ENCODE measurements at regions not wholly inside any gene's neighbourhood (a gene's known extent, or its start where the extent isn't known, plus 50 kb on each side); places are given as distances from the start of the nearest gene placed in this dataset.

DNA sequence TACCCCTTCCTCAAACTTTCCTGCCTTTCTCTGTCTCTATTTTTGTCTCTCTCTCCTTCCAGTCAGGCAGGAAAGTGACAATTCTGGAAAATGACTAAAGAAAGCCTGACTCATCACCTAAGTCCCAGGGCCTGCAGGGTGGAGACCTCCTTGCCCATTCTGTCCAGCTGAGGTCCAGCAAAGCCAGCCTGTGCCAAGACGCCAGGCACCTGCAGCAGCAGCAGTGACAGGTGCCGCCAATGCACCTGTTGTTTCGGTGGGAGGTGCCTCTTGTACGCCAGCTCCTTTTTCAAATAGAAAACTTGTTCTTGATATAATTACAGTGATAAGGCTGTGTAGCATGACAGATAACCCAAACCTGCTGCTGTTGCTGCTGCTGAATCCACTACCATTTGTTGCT is 501.3 kb downstream of the NTRK3 start:
- DNase-seq (ENCODE audit: low read depth in 2 of 2), result peak in 1 of 2 donors; percentile 34
- TF ChIP-seq, protein P1, sequence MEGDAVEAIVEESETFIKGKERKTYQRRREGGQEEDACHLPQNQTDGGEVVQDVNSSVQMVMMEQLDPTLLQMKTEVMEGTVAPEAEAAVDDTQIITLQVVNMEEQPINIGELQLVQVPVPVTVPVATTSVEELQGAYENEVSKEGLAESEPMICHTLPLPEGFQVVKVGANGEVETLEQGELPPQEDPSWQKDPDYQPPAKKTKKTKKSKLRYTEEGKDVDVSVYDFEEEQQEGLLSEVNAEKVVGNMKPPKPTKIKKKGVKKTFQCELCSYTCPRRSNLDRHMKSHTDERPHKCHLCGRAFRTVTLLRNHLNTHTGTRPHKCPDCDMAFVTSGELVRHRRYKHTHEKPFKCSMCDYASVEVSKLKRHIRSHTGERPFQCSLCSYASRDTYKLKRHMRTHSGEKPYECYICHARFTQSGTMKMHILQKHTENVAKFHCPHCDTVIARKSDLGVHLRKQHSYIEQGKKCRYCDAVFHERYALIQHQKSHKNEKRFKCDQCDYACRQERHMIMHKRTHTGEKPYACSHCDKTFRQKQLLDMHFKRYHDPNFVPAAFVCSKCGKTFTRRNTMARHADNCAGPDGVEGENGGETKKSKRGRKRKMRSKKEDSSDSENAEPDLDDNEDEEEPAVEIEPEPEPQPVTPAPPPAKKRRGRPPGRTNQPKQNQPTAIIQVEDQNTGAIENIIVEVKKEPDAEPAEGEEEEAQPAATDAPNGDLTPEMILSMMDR (IDR thresholded peaks at IDR 0.05; ENCODE audit: low read depth, low read length), result no peak
- no peak overlapping the region for H3K4me3 ChIP-seq (replicated peaks in 1 of 2; ENCODE audit: low read depth in 2 of 2, low read length in 2 of 2)

DNA sequence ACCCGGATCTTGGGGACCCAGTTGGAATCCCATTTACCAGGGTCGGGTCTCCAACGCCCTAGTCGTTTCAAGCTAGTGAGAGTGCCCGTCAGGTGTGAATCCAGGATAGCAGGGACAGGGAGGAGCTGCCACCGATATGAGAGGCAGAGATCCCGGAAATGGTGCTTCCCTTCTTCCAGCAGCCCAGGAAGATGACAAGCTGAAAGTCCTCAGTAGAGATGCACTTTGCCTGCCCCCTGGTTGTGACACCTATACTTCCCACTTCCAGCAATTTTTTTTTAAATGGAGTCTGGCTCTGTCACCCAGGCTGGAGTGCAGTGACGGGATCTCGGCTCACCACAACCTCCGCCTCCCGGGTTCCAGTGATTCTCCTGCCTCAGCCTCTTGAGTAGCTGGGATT is 503.0 kb downstream of the NTRK3 start:
- TF ChIP-seq, protein P1 (IDR thresholded peaks at IDR 0.05; ENCODE audit: low read depth, low read length), result no peak
- DNase-seq (ENCODE audit: low read depth in 2 of 2), result no peak
- H3K4me3 ChIP-seq (replicated peaks in 1 of 2; ENCODE audit: low read depth in 2 of 2, low read length in 2 of 2), result no peak overlapping the region

- TF ChIP-seq, protein P1 (IDR thresholded peaks at IDR 0.05; ENCODE audit: low read depth, low read length), result no peak
- H3K4me3 ChIP-seq (replicated peaks in 1 of 2; ENCODE audit: low read depth in 2 of 2, low read length in 2 of 2), result no peak overlapping the region
- DNase-seq (ENCODE audit: low read depth in 2 of 2), result peak; percentile 88 to 95
Observed at GRCh38 chr15:87752250-87752951, 504.1 kb downstream of the NTRK3 start.

- TF ChIP-seq, protein P1 (IDR thresholded peaks at IDR 0.05; ENCODE audit: low read depth, low read length), result no peak
- DNase-seq (ENCODE audit: low read depth in 2 of 2), result no peak
- H3K4me3 ChIP-seq (replicated peaks in 1 of 2; ENCODE audit: low read depth in 2 of 2, low read length in 2 of 2), result no peak overlapping the region
Observed at GRCh38 chr15:87748483-87748882, 508.1 kb downstream of the NTRK3 start.

DNA sequence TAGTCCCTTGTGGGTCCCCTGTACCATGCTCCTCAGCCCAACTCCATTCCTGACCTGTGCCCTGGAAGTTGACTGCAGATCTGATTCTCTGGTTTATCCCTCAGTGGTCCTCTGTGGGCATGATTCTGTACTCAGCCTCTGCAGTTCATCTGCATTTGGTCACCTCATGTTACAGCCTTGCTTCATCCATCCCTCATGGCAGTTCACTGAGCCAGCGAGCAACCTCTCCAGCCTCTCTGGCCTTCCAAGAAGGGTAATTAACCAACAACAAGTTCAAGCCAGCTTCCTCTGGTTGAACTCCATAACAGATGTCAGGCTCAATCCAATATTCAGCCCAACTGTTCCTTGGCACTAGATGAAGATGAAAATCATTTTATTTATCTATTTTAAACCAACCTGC is 509.5 kb downstream of the NTRK3 start:
- no peak overlapping the region for H3K4me3 ChIP-seq (replicated peaks in 1 of 2; ENCODE audit: low read depth in 2 of 2, low read length in 2 of 2)
- TF ChIP-seq, protein P1 (IDR thresholded peaks at IDR 0.05; ENCODE audit: low read depth, low read length), result no peak

DNA sequence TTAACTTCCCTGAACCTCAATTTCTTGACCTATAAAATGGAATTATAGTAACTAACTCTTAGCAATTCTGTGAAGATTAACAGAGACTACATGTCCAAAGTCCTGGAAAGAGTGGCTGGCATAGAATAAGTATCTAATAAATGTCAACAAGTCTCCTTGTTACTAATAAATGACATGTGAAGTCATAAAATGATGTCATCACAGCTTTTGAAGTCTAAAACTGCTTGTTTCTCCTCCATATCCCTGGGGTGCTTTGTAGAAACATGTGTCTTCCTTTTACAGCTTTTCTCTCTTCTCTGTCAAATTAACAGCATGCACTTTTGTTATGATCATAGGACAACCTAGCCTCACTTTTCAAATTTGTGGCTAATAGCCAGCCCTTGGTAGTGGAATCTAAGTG is 510.2 kb downstream of the NTRK3 start:
- TF ChIP-seq, protein P1 (IDR thresholded peaks at IDR 0.05; ENCODE audit: low read depth, low read length), result no peak
- no peak overlapping the region for H3K4me3 ChIP-seq (replicated peaks in 1 of 2; ENCODE audit: low read depth in 2 of 2, low read length in 2 of 2)
- DNase-seq (ENCODE audit: low read depth in 2 of 2), result no peak

More for the DNA sequence above, 509.5 kb downstream of the NTRK3 start:
- DNase-seq (ENCODE audit: low read depth in 2 of 2), result no peak

DNA sequence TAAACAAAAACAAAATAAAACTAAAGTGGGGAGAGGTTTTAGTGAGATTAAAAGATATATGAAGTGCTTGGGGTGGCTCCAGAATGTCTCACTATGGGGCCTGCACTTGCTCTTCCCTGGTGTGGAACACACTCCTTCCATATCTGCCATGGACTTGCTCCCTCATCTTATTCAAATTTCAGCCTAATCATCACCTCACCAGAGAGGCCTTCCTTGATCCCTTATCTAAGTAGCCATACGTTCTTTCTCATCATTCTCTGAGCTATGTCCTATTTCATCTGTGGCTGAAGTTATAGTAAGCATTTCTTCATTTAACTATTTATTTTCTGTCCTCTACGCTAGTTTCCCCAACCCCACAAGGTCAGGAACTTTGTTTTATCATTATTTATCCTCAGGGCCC is 511.7 kb downstream of the NTRK3 start:
- DNase-seq (ENCODE audit: low read depth in 2 of 2), result no peak
- TF ChIP-seq, protein P1 (IDR thresholded peaks at IDR 0.05; ENCODE audit: low read depth, low read length), result no peak
- no peak overlapping the region for H3K4me3 ChIP-seq (replicated peaks in 1 of 2; ENCODE audit: low read depth in 2 of 2, low read length in 2 of 2)
